GM19238 (cell line): ENCODE measurements at regions not wholly inside any gene's neighbourhood (a gene's known extent, or its start where the extent isn't known, plus 50 kb on each side); places are given as distances from the start of the nearest gene placed in this dataset.

Experiments
- DNase-seq: peaks from one replicate; pipeline ENCODE4 v3.0.0; 2011; ENCODE audit warnings: low spot score; ENCODE audit not compliant: insufficient read length

- no peak for DNase-seq
These were observed 471.8 kb upstream of the ARHGEF26 start for GRCh38 chr3:153649286-153649839.

DNA sequence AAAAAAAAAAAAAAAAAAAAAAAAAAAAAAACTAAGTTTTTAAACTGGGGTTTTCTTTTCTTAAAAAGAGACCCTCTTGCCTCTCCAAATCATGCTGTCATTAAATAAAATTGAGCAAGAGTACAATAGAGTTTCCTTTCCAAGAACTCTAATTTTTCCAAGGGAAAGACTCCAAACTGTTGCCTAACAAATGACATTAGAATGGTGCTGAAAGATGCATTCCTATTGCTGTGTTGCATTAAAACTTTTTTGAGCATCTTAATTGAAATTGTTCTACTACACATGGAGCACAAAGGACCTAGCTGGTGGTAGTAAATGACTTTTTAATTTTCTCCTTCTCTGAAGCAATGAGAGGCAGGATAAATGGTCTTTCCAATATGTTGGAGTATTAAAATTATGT is 469.1 kb upstream of the ARHGEF26 start:
- DNase-seq, result no peak

GRCh38 chr3:153657046-153657445 is 464.1 kb upstream of the ARHGEF26 start:
- DNase-seq, result no peak

GRCh38 chr3:153657461-153657860 is 463.7 kb upstream of the ARHGEF26 start:
- no peak for DNase-seq

DNA sequence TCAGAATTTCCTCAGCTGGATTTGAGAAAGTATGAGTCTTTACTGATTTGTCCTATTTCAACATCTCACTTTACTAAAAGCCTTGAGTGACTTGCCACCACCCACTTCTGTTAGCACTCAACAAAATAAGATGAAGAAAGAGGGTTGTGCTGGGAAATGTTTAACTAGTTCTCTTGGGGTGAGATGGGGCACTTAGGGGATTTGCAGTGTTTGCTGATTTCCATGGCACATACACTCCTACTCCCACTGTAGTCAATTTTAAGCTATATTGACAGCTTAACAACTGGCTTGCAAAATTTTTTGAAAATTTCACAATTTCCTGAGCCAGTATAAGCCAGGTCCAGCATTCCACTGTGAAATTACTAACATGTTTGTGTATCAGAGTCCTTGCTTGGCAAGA is 463.1 kb upstream of the ARHGEF26 start:
- DNase-seq, result no peak

- DNase-seq, result no peak
These were observed 454.0 kb upstream of the ARHGEF26 start for GRCh38 chr3:153666991-153667740.

DNA sequence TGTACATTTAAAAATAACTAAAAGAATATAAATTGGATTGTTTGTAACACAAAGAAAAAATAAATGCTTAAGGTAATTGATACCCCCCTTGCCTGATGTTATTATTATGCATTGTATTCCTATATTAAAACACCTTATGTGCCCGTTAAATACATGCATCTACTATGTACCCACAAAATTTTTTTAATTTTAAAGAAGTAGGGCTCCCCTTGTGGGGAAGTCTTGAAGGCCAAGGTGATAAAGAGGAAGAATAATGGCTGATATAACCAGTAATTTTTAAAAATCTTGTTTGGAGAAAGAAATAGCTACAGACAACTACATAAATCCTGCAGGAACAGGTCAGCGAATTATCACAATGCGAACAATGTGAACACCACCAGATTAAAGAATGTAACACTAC is 451.7 kb upstream of the ARHGEF26 start:
- DNase-seq, result no peak

GRCh38 chr3:153670577-153670976 is 450.6 kb upstream of the ARHGEF26 start:
- DNase-seq, result no peak

- no peak for DNase-seq
These were observed 447.3 kb upstream of the ARHGEF26 start for GRCh38 chr3:153673853-153674252.

GRCh38 chr3:153679714-153680113 is 441.5 kb upstream of the ARHGEF26 start:
- DNase-seq, result no peak

DNA sequence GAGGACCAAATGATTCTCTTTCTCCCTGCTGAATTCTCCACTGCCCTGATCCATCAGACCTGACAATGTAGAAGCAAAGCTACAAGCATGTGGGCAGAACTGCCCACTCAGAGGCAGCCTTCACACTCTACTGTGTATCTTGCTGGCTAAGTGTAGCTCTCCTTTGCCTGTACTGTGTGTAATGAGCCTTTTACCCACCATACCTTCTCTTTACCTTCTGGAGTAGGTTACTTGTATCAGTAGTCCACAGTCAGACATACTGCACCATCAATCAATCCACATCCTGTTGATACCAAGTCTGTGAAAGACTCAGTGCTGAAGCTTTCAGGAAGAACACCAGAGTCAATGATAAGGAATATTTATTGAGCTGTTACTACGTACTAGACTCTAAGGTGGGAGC is 440.7 kb upstream of the ARHGEF26 start:
- DNase-seq, result no peak

GRCh38 chr3:153681057-153681456 is 440.1 kb upstream of the ARHGEF26 start:
- DNase-seq, result no peak

- no peak for DNase-seq
These were observed 432.7 kb upstream of the ARHGEF26 start for GRCh38 chr3:153688301-153689120.

DNA sequence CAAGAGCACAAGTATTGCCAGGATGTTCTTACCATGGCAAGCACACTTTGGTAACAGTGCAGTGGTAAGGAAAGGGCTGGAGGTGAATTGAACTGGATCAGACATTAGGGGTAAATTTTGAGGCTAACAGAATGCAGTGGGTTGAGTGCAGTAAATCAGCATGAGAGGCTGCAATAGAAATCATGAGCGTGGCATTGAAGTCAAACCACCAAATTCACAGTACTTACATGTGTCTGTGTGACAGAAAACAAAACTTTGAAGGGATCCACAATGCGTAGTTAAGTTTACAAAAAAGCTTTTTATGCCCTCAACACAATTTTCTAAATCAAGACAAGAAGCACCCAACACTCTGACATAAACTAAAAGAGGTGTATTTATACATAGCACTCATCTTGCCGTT is 428.0 kb upstream of the ARHGEF26 start:
- DNase-seq, result no peak

GRCh38 chr3:153702106-153702505 is 419.1 kb upstream of the ARHGEF26 start:
- no peak for DNase-seq

GRCh38 chr3:153704115-153704514 is 417.1 kb upstream of the ARHGEF26 start:
- DNase-seq, result no peak

GRCh38 chr3:153706706-153707105 is 414.5 kb upstream of the ARHGEF26 start:
- DNase-seq, result no peak

- DNase-seq, result no peak
These were observed 407.2 kb upstream of the ARHGEF26 start for GRCh38 chr3:153714016-153714415.

DNA sequence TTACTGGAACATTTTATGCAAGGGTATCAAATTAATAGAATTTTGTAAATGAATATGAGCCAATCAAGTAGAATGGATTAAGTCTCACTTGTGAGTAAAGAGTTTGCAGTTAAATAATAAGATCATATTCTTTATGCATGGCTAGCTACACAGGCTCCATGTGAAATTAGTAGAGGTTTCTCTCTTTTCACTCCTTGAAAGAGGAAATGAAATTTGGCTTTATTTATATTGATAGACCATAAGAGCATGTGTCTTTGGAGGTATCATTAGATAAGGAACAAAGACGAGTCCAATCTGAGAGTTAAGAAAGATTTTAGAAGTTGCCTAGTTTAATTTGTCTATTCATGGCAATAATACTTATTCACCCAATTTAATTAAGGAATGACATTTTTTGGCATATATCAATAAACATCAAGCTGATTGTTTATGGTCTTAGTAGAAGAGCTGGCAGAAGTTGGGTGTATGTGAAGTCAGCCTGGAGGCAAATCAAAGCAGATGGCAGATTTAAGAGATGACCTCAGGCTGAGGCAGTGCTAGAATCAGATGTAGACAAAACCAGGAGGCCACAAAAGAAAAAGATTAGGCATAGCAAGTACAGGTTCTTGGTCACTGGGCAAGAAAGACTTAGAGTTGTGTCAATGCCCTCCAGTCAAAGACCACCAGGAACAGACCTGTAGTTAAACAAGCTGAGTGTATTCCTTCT is 406.5 kb upstream of the ARHGEF26 start:
- DNase-seq, result no peak

- no peak for DNase-seq
These were observed 399.0 kb upstream of the ARHGEF26 start for GRCh38 chr3:153722157-153722556.

- DNase-seq, result no peak
These were observed 390.1 kb upstream of the ARHGEF26 start for GRCh38 chr3:153731071-153731470.
